ENCODE measurements at regions not wholly inside any gene's neighbourhood (a gene's known extent, or its start where the extent isn't known, plus 50 kb on each side); places are given as distances from the start of the nearest gene placed in this dataset.
"Not testable (repeated sequence)": the region's sequence is repeated elsewhere in the genome, so short reads cannot be mapped to it uniquely, and the experiment has no call there.

GRCh38 chr5:60546207-60546606 lies 153.8 kb downstream of the DEPDC1B start:
- no peak for DNase-seq

GRCh38 chr5:60545551-60545950 lies 154.4 kb downstream of the DEPDC1B start:
- no peak for DNase-seq

GRCh38 chr5:60544142-60544541 lies 155.8 kb downstream of the DEPDC1B start:
- DNase-seq: no peak

- DNase-seq: no peak
Measured at GRCh38 chr5:60541980-60542379, 158.0 kb downstream of the DEPDC1B start.

- no peak for DNase-seq
Measured at GRCh38 chr5:60540856-60541805, 158.8 kb downstream of the DEPDC1B start.

GRCh38 chr5:60538955-60539866 lies 160.8 kb downstream of the DEPDC1B start:
- DNase-seq: no peak

- no peak for DNase-seq
Measured at GRCh38 chr5:60538426-60538825, 161.5 kb downstream of the DEPDC1B start.

GRCh38 chr5:60535951-60536350 lies 164.0 kb downstream of the DEPDC1B start:
- DNase-seq: no peak

GRCh38 chr5:60535198-60535597 lies 164.8 kb downstream of the DEPDC1B start:
- no peak for DNase-seq

- DNase-seq: no peak
Measured at GRCh38 chr5:60533789-60534188, 166.2 kb downstream of the DEPDC1B start.

- DNase-seq: not testable (repeated sequence)
Measured at GRCh38 chr5:60532796-60533195, 167.2 kb downstream of the DEPDC1B start.

- not testable (repeated sequence) for DNase-seq
Measured at GRCh38 chr5:60530144-60530848, 169.7 kb downstream of the DEPDC1B start.

GRCh38 chr5:60529001-60529400 lies 171.0 kb downstream of the DEPDC1B start:
- DNase-seq: no peak

GRCh38 chr5:60527072-60527471 lies 172.9 kb downstream of the DEPDC1B start:
- no peak for DNase-seq

- no peak for DNase-seq
Measured at GRCh38 chr5:60526336-60526875, 173.6 kb downstream of the DEPDC1B start.

- no peak for DNase-seq
Measured at GRCh38 chr5:60522292-60522905, 177.6 kb downstream of the DEPDC1B start.

- DNase-seq: no peak
Measured at GRCh38 chr5:60521376-60522291, 178.3 kb downstream of the DEPDC1B start.

GRCh38 chr5:60520451-60521227 lies 179.3 kb downstream of the DEPDC1B start:
- no peak for DNase-seq

GRCh38 chr5:60519372-60519771 lies 180.6 kb downstream of the DEPDC1B start:
- DNase-seq: no peak

- no peak for DNase-seq
Measured at GRCh38 chr5:60517850-60518249, 182.1 kb downstream of the DEPDC1B start.
